HK-2 (cell line): ENCODE measurements at regions not wholly inside any gene's neighbourhood (a gene's known extent, or its start where the extent isn't known, plus 50 kb on each side); places are given as distances from the start of the nearest gene placed in this dataset.

Experiments used
- DNase-seq: peaks from one replicate; pipeline ENCODE4 v3.0.0-alpha.2; 2018; ENCODE audit not compliant: unreplicated experiment

DNA sequence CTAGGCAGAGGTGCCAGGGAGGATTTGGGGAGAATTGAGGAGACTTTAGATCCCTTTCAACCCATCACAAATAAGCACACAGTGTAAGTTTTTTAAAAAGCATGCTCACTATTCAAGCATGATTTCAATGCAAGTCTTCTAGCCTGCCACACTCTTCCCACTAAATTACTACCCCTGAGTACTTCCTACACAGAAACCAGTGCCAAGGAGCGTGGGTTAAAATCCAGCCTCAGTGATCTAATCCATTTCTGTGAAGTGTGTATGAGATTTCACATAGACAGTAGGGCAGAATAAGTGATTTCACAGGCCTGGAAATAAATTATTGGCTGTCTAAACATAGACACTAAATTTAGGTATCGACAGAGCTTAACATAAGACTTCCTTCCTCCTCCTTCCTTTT is 142.9 kb upstream of the ATP1B1 start:
- no peak for DNase-seq

DNA sequence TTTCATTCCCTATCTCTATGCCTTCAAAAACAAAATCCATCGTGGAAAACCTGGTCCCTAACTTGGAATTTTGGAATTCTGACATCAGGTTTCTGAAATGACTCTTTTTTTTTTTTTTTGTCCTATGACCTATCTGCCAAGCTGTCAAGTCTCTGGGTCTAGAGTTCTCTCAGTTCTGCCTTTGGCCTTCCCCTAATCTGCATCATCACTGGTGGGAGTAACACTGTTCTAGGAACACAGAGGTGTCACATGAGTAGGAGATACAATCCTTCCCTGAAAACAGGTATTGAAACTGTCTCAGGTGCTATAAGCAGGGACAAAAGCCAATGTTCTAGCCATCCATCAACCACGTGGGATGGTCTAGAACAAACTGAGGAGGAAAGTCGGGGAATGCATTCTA is 142.0 kb upstream of the ATP1B1 start:
- DNase-seq = no peak

DNA sequence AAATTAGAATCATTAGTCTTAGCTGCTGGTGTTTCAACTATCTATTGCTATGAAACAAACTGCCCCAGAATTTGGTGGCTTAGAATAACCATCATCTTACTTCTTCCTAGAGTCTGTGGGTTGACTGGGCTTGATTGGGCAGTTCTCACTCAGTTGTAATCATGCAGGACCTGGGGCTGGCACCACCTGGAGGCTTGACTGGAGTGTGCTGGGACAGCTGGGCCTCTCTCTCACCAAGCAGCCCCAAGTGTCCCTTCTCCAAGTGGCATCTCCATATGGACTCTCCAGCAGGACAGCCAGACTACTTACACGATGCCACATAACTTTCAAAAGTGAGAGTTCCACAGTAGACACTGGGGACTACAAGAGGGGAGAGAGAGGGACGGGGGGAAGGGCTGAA is 140.3 kb upstream of the ATP1B1 start:
- DNase-seq = no peak

DNA sequence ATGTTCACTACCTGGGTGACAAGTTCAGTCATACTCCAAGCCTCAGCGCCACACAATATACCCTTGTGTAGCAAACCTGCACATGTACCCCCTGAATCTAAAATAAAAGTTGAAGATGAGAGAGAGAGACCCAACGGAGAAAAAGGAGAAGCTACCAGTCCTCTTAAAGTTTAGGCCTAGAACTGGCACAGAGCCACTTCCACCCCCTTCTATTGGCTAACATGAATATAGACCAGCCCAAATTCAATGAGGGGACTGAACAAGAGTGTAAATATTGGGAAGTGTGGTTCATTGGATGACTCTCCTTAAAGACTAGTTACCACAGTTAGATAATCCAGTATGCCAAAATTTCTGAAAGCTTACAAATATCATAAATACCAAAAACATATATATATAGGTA is 139.9 kb upstream of the ATP1B1 start:
- DNase-seq = no peak

DNA sequence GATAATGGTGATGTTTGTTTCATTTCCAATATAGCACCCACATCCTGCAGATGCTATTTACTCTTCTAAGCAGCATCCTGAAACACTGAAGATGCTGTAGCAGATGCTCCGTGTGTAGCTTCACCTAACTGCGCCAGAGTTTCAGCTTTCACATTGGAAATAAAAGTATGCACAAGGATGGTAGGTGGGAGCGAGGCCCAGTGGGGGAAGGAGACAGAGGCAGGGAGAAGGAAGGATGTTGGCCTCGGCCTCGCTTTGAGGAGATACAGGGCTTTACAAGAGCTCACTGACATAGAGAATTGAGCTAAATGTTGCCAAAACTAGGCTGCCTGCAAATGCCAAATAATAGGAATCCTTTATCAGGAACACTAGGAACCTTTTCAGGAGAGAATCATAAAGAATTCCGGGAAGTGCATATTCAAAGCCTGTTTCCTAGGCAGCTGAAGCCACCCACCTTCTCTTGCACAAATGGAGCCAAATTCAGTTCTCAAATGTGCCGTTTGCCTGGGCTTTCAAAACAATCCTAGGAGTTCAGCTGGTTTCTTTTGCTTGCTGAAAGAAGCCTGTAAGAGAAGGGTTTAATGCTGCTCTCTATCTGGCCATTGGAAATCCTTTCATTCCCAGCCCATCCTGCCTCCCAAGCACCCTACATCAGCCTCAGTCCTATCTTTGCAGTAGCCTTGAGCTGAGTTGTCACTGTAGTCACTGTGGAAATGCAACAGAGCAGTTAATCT is 135.4 kb upstream of the ATP1B1 start:
- DNase-seq = no peak

DNA sequence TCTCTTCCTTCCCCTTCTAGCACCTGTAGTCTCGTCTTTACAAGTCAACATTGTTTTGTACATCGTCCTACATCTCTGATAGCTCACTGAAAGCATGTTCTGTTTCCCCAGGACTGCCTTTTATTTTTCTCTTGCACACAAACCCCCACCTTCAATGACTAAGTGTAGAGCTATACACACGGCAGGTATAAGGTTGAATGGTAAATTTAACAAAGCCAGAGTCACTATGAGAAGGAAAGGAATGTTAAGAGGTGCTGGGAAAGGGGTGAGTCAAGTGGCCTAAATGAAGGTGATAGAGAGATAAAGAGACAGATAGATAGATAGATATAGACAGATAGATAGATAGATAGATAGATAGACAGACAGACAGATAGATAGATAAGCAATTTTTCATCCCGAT is 134.3 kb upstream of the ATP1B1 start:
- DNase-seq = no peak

DNA sequence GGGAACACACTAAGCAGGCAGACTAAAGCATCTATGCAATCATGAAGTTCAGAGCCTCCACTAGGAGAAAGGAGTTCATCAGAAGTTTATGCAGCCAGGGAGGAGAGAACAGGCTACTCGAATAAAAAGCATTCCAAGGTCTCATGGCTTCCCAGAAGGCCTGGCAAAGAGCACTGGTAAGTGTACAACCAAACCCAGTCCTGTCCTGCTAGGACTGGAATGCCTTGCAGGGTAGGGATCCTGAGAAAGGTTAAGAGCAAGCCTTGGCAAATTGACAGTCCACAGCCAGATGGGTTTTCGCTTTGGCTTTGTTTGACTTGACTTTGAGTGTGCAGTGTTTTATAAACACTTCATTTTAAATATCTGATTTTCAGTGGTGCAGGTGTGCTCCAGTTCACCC is 133.6 kb upstream of the ATP1B1 start:
- DNase-seq = no peak

DNA sequence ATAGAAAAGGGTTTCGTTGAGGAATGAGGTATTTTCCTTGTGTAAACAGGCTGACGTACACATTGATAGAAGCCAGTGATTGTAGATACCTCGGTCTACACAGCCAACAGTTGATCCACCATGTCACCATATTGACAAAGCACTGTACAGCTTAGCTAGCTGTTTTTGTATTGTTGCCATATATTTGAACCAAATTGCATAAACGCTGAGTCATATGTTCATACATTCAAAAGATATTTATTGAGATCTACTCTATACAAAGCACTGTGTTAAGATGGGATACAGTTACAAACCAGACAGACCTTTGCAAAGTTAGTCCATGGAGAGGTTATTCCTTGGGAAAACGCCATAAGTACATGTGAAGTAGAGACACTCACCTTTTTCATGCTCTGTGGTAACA is 132.4 kb upstream of the ATP1B1 start:
- no peak for DNase-seq

DNA sequence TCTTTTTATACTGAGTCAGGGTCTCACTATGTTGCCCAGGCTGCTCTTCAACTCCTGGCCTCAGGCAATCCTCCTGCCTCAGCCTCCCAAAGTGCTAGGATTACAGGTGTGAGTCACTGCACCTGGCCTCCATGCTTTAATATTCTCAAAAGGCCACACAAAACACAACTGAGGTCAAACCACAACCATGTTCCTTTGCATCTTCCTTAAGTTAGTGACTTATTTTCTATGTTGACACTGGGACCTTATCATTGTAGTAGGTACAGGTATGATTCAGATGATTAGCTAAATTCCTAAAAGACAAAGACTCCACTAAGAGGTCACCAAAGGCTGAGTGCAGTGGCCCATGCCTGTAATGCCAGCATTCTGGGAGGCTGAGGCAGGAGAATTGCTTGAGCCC is 131.9 kb upstream of the ATP1B1 start:
- DNase-seq = no peak

DNA sequence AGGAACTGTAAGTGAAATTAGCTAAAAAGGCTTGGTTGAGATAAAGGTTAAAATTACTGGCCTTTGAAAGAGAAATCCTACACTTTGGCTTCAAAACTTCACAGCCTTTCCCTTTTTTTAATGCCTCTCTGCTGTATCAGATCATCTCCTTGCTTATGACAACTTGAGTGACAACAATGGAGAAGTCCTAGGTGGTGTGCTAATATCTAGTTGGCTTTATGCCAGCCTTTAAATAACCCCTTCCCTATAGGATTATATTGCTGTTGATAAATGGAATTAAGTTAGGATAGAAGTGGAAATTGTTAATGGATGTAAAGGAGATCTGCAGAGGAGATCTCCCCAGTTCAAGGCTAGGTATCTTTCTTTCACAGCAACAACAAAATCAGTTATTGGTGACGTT is 130.2 kb upstream of the ATP1B1 start:
- DNase-seq = no peak

DNA sequence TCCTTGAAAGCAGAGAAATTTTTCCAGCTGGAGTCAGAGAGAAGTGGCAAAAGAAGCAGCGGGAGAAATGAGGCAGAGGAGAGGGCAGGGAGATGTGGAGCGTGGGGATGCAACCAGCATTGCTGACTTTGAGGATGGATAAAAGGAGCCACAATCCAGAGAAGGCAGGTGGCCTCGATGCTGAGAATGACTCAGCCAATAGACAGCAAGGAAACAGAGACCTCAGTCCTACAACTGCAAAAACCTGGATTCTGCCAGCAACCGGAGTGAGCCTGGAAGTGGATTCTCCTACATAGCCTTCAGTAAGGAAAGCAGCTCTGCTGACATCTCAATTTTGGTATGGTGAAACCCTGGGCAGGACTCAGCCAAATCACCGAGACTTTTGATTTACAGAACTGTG is 128.9 kb upstream of the ATP1B1 start:
- no peak for DNase-seq

DNA sequence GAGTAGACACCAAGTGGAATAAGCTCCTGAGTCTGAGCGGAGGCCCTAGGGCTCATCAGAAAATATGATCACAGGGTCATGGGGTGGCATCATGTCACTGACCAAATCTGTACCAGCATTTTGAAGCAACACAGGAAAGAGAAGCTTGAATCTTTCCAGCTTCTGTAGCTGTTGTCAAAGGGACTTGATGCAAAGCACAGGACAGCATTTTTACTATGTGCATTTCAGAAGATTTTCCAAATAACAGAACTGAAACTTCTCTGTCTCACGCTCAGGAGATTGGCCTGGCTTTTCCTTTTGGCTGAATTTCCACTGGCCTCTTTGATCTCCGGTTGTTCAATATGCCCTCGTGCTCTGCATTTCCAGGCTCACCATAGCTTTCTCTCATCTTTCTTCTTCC is 127.2 kb upstream of the ATP1B1 start:
- no peak for DNase-seq

DNA sequence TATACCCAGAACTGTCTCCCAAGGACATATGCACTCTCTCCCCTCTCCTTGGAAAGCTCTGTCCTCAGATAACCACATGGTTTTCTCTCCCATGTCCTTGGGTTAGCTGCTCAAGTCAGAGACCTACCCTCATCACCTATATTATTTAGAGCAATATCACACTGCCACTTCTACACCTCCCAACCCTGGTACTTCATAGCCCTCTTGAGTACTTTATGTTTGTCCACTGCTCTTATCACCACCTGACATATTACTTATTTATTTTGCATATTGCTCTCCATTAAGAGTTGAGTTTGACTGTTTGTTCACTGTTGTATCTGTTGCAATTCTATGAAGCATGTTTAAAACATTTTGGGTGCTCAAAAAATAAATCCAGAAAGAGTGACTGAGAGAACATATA is 126.3 kb upstream of the ATP1B1 start:
- DNase-seq = no peak

DNA sequence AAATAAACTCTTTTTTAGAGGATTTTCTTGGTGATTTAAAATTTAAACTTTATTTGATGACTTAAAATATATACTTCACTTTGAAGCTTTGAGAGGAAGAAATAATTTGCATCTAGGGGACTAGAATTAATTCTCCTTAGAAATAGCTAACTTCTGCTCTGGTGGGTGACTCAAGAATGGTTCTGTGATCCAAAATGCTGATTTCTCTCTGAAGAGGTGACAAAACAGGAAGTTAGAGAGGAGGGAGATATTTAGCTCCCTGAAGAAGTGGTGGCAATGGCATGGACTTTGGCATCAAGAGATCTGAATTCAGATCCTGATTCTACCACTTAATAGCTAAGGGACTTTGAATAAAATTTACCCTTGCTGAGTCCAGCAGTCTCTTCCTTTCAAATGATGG is 125.8 kb upstream of the ATP1B1 start:
- no peak for DNase-seq

DNA sequence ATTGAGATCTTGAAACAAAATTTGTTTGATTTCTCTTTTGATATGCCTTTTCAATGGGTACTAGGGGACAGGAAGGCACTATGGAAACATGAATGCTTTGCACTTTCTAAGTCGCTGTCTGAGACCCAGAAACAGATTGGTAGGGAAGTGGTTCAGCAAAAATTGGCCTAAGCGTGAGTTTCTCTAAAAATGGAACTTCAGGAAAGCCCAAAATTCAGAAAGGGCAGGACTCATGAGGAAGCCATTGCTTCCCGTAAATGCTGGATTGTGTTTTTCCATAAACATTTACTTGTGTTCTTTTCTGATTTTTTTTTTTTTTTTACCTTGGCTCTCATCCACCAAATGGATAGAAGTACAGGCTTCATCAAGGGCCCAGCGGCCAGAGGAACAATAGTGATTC is 123.7 kb upstream of the ATP1B1 start:
- DNase-seq = no peak

DNA sequence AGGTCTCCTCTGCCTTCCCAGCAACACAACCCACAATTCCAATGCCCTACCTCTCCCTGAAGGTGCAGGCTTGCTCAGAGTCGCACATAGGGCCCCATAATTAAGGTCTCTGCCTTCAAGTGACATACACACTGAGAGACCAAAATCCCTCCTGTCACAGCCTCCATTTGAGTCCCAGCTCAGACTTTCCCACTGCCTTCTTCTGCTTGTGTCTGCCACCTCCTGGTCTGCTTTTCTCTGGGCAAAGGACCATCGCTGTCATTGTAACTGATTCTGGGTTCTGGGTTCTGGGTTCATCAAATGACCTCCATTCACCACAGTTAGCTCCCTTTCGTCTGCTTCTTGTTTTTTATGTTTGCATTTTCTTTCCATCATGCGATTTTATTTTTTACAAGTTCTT is 119.2 kb upstream of the ATP1B1 start:
- no peak for DNase-seq

DNA sequence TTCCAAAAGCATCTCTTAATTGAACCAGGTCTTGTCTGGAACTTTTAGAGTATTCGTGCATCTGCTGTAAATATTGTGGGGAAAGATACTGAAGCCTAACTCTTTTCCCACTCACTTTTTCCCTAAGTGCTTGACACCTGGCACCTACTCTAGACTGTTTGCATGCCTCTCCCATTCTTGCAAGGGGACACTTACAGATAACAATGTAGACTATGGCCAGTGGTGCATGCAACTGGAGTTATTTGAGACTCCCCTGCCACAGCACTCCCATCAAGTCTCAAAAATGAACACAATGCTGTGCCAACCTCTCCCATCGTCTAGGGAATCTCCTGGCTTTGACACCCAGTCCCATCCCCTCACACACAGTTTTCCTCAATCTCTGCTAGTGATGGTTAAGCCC is 118.6 kb upstream of the ATP1B1 start:
- DNase-seq = no peak

DNA sequence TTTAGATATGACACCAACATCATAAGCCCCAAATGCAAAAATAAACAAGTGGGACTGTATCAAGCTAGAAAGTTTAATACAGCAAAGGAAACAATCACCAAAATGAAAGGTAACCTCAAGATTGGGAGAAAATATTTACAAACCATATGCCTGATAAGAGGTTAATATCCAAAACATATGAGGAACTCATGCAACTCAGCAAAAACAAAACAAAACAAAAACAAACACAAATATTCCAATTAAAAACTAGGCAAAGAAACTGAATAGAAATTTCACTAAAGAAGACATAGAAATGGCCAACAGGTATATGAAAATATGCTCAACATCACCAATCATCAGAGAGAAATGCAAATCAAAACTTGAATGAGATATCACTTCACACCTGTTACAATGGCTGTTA is 116.5 kb upstream of the ATP1B1 start:
- no peak for DNase-seq

DNA sequence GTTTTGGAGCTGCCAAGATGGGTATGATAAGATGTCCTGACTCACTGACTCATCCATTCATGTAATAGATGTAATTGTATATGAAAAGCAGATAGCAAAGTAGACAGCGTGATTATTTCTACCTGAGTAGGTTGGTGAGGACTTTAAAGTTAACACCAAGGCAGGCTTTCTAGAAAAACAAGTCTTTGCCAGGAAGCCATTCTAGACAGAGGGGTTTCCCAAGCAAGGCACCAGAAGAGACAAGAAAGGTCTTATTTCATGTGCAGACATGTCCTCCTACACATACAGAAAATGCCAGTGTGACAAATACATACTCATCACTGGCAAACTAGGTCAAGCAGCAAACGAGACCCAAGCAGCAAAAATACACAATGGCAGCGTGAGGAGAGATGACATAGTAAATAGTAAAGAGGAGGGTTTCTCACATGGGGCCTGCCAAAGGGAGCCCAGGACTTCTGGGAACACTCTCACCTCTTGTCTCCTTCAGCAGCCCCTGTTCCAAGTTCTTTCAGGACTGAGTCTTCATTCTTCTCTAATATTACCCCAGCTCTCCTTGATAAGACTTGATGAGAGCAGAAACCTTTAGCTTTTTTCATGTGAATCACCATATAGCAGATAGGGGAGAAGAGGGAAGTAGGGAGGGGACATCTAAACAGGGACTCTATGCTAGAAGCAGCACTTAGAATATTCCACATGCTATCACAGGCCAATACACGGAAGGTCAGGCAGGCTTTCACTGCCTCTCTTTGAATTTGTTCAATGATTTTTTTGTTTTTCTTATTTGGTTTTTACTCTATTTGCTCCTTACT is 114.6 kb upstream of the ATP1B1 start:
- no peak for DNase-seq

DNA sequence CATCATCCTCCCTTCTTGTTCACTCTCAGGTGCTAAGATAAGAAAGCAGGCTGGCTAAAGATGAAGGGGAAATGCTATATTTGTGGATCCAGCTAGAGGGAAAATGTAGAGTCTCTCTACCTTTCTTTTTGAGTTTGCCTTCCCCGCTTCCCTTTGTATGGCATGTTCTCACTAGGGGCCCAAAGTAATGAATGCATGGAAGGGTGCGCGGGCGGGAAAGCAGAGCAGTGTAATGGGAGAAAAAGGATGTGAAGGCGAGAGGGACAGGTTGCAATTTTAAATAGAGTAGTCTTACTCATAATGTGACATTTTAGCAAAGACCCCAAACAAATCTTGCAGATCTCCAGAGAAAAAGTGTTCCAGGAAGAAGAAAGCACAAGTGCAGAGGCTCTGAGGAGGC is 105.1 kb upstream of the ATP1B1 start:
- DNase-seq = no peak

DNA sequence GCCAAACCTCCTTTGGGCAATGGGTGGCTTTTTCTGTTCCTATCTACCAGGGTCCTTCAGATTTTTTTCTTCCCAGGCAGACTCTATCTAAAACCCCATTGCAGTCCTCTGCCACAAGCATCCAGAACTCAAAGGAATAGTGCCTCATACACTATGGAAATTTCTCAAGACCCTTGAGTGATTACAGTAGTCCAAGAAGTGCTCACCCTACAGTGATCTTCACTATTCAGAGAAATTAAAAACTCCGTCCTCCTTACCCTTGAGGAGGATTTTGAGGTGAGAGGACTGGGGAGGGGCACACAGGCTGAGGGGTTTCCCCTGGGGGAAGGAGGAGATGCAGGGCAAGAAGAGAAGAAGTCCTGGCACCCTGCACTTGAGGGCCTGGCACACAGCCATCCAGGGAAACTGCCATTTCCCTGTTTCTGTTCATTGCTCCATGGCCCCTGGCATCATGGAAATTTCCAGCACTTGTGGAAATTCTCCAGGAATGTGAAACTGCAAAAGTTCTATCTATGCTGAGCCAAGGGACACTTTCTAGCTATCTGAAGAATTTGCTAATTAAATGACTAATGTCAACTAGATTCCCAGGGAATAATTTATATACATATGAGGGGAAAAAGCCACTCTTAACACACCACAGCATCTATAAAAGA is 102.5 kb upstream of the ATP1B1 start:
- DNase-seq = no peak

DNA sequence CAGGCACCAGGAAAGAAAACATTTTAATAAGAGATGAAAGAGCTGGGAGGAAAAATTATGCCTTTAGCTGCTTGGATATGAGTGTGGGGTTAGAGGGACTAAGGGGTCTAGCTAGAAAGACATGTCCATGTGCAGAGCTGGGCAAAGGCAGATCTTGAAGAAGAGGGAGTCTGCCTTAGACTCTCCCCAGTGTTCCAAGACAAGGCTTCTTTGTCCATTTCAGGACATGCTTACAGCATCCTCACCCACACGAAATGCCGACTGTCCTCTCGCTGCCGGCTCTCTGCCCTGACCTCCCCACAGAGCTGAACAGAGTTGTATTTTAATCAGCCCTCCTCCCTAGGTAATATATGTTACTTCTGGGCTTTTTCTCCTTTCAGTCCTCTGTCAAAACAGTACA is 100.7 kb upstream of the ATP1B1 start:
- no peak for DNase-seq

DNA sequence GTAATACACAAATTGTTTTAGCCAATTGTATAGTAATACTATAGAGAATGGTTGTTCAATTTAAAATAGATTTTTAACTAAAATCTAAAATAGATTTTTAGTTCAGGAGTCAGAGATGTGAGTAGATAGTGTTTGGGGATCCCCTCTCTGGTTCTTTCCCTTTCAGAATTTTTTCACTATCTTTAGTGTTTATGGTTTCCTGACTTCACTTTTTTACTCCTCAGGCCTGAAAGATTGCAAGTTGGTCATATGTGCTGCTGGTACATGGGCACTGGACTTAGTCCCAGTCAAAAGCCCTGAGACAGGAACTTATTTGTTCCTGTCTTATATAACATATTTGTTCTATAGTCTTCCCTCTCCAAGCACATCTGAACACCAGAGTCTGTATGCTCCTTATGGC is 96.8 kb upstream of the ATP1B1 start:
- DNase-seq = no peak
